Activated CD4-positive, alpha-beta T cell treated with anti-CD3 and anti-CD28 coated beads, Interleukin-2, amount 10 ng/mL, durations not matched to agents 7 days and 5 days (primary cell): ENCODE measurements at regions not wholly inside any gene's neighbourhood (a gene's known extent, or its start where the extent isn't known, plus 50 kb on each side); places are given as distances from the start of the nearest gene placed in this dataset.

Experiments used
- CTCF ChIA-PET: fragments of 350-600 bp; sonication (Branson Sonifier 250); formaldehyde crosslinking; loops from one replicate; lab custom pipeline; 2021; ENCODE audit warnings: antibody characterized with exemption; lab: Charles Lee
- POLR2A ChIA-PET: fragments of 350-600 bp; sonication (Branson Sonifier 250); formaldehyde crosslinking; loops from one replicate; lab custom pipeline; 2021; ENCODE audit warnings: antibody characterized with exemption; lab: Charles Lee
- DNase-seq: peaks from one replicate; pipeline ENCODE4 v3.0.0-alpha.2; 2020
- H3K27ac Mint-ChIP-seq: one replicate; pipeline ENCODE4 v1.8.0; 2021; ENCODE audit warnings: mild to moderate bottlenecking, moderate library complexity, mixed read lengths
- H3K27me3 Mint-ChIP-seq: one replicate; pipeline ENCODE4 v1.8.0; 2021; ENCODE audit warnings: mixed read lengths
- H3K36me3 Mint-ChIP-seq: one replicate; pipeline ENCODE4 v1.8.0; 2021; ENCODE audit warnings: low read depth, mixed read lengths
- H3K4me1 Mint-ChIP-seq: one replicate; pipeline ENCODE4 v1.8.0; 2021; ENCODE audit warnings: mixed read lengths
- H3K4me3 Mint-ChIP-seq: one replicate; pipeline ENCODE4 v1.8.0; 2021; ENCODE audit warnings: mild to moderate bottlenecking, moderate library complexity, mixed read lengths
- H3K9me3 Mint-ChIP-seq: one replicate; pipeline ENCODE4 v1.8.0; 2021; ENCODE audit warnings: mixed read lengths

DNA sequence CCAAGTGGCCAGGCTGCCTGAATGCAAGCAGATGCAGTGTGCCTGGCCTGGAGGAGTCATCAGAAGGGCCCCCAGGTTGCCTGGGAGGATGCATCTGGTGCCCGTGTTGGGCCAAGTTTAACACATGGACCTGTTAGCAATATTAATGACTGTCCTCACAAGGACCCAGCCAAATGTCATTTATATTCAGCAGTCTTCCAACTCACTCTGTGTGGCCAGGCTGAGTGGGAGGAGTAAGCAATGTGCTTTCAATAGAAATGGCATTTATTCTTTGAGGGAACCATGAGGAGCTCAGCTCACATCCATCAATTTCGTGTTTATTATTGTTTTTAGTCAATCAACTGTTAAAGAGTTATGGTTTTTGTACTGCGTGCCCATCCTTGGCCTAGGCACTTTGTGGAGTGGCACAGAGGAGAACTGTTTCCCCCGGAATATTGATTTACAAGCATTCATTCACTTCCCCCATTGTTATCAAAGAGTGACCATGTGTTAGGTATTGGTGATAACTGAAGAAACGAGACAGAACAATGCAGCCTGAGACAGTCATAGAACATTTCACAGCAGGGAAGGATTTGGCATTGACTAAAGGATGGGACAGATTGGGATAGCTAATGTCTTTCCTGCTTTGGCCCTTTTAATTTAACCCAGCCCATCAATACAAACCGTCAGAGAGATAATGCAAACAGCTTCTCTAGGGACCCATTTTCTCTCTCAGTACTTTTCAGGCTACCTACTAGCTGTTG lies 725.2 kb downstream of the TSN start:
- no peak overlapping the region for H3K27ac Mint-ChIP-seq
- H3K27me3 Mint-ChIP-seq: no peaks in the 10 kb centered on the region
- H3K36me3 Mint-ChIP-seq: no peaks in the 10 kb centered on the region
- H3K4me1 Mint-ChIP-seq: no peaks in the 10 kb centered on the region
- no peak overlapping the region for H3K4me3 Mint-ChIP-seq
- CTCF ChIA-PET: no interaction called here
- no peak for DNase-seq
- no peaks in the 10 kb centered on the region for H3K9me3 Mint-ChIP-seq
- POLR2A ChIA-PET: no interaction called here

DNA sequence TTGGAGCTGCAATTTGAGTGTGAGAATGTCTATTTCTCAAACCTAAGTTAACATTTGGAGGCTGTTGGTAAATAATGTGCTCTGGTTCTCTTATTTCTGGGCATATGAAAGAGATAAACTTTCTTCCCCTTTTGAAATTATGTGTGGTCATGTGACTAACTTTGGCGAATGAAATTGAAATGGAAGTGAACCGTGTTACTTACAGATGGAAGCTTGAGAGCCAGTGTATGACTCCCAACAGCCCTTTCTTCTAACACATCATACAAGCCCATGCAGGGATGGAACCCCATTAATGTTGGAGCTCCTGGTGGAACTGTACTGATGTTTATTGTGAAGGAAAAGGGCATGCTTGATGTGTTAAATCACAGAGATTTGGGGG lies 725.8 kb downstream of the TSN start:
- ChIA-PET CTCF (no interaction called here), POLR2A (no interaction called here)
- Mint-ChIP-seq H3K27ac (no peak overlapping the region), H3K36me3 (no peaks in the 10 kb centered on the region), H3K27me3 (no peaks in the 10 kb centered on the region), H3K9me3 (no peaks in the 10 kb centered on the region), H3K4me3 (no peak overlapping the region), H3K4me1 (no peaks in the 10 kb centered on the region)
- no peak for DNase-seq

DNA sequence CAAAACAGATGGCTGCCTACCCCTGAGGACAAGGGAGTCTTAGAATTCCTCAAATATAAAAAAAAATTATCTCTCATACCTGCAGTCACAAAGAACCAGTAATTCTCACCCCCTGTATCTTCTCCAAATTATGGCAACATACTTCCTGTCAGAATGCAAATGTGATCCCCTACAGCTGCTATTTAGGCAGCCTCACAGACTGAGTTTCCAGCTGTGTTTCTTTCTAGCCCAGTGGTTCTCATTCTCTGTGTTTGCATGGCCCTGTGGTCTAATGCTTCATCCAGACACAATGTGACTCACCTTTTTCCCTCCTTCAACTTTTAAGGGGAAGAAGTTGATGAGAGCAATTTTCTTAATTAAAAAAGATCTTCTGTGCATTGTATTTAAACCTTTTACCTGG lies 726.3 kb downstream of the TSN start:
- H3K27me3 Mint-ChIP-seq: no peaks in the 10 kb centered on the region
- ChIA-PET POLR2A (no interaction called here), CTCF (no interaction called here)
- no peaks in the 10 kb centered on the region for H3K9me3 Mint-ChIP-seq
- H3K4me3 Mint-ChIP-seq: no peak overlapping the region
- H3K36me3 Mint-ChIP-seq: no peaks in the 10 kb centered on the region
- DNase-seq: no peak
- H3K27ac Mint-ChIP-seq: no peak overlapping the region
- no peaks in the 10 kb centered on the region for H3K4me1 Mint-ChIP-seq

DNA sequence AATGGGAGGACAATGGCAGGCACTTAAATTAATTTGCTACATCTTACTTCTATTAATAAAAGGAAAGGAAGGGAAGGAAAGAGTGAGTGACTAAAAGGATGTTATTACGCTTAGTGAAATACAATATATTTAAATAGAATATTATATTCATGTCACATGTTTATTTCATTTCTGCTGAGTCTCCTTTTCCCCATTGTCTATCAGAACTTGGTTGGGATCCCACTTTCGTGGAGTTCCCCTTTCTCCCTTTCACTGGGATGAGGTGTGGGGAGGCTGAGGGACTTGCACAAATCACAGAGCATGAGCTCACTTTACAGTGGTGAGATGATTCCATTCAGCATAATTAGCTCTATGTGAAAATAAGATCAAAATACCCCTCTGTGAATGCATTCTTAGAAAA lies 730.6 kb downstream of the TSN start:
- POLR2A ChIA-PET: no interaction called here
- no peaks in the 10 kb centered on the region for H3K36me3 Mint-ChIP-seq
- H3K27ac Mint-ChIP-seq: no peak overlapping the region
- H3K27me3 Mint-ChIP-seq: no peaks in the 10 kb centered on the region
- CTCF ChIA-PET: no interaction called here
- no peak for DNase-seq
- H3K4me3 Mint-ChIP-seq: no peak overlapping the region
- no peaks in the 10 kb centered on the region for H3K4me1 Mint-ChIP-seq
- no peaks in the 10 kb centered on the region for H3K9me3 Mint-ChIP-seq

DNA sequence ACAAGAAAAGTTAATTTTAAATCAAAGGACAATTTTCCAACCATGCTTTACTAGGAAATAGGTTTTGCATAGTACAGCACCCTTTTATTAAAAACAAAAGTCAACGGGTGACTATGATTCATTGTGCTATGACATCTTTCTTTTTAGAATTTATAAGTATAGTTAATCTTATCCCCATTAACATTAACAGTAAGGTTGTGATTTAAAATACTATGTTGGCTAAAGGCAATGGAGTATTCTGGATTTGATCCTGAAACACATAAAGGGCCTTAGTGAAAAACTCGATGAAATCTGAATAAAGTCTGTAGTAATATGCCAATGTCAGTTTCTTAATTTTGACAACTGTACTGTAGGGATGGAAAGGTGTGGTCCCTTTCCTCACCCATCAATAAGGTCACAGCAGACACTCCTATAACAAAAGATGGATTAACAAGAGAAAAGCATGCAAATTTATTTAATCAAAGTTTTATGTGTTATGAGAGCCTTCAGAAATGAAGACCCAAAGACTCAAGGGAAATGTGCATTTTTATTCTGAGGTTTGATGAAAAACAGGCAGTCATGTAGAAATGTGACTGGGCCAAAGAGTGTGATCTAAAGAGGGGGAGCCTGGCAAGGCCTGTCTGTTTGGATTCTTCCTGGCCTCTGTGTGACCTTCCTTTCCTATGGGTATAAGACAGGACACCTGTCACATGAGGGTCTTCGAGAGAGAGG lies 731.4 kb downstream of the TSN start:
- DNase-seq: no peak
- Mint-ChIP-seq H3K4me3 (no peak overlapping the region), H3K36me3 (no peaks in the 10 kb centered on the region), H3K27me3 (no peaks in the 10 kb centered on the region), H3K4me1 (no peaks in the 10 kb centered on the region), H3K9me3 (no peaks in the 10 kb centered on the region), H3K27ac (no peak overlapping the region)
- POLR2A ChIA-PET: no interaction called here
- CTCF ChIA-PET: no interaction called here

DNA sequence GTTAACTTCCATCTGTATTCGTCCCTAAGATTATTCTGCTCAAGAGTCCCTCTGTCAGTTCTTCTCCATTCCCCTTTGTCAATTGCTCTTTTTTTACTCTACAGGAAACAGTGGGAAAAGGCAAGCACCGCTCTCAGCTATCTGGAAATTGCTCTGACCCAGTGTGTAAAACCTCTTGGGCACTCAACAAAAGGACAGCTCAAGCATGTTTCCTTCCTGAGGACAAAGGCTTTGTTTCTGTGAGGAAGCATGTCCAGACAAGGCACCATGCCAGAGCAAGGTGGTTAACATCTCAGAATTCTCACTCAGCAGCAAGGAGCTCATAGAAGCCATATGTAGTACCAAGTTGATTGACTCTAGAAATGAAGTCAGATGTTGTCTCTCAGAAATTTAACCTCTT lies 735.6 kb downstream of the TSN start:
- Mint-ChIP-seq H3K36me3 (no peaks in the 10 kb centered on the region), H3K4me1 (no peaks in the 10 kb centered on the region), H3K27me3 (no peaks in the 10 kb centered on the region), H3K27ac (no peak overlapping the region), H3K4me3 (no peak overlapping the region), H3K9me3 (no peaks in the 10 kb centered on the region)
- no peak for DNase-seq
- CTCF ChIA-PET: no interaction called here
- POLR2A ChIA-PET: no interaction called here

DNA sequence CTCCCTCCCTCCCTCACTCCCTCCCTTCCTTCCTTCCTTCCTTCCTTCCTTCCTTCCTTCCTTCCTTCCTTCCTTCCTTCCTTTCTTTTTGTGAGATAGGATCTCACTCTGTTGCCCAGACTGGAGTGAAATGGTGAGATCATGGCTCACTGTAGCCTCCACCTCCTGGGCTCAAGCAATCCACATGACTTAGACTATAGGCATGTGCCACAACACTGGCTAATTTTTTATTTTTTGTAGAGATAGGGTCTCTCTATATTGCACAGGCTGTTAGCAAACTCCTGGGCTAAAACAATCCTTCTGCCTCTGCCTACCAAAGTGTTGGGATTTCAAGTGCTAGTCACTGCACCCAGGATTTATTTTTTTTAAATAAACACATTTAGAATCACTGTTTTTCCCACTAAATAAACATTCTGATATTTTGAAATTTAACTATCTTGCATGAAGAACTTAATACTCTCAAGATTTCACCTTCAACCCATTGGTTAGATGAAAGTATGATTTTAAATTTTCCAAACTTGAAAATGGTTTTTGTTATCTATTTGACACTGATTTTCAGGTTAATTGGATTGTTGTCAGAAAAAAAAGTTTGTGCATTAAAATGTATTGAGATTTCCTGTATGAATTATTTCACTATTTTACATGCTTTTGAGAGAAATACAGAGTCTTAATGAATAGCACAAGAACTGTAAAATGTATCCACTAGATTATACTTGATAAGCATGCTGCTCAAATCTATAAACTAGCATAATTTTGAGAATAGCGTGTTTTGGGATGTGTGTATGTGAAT lies 745.1 kb downstream of the TSN start:
- no peak overlapping the region for H3K4me3 Mint-ChIP-seq
- POLR2A ChIA-PET: interaction anchor here (0.7 kb wide), 1 partner anchor 498 kb away, joined by 3 read pairs; no protein-coding TSS in a partner anchor
- no peaks in the 10 kb centered on the region for H3K4me1 Mint-ChIP-seq
- CTCF ChIA-PET: no interaction called here
- no peaks in the 10 kb centered on the region for H3K9me3 Mint-ChIP-seq
- H3K27me3 Mint-ChIP-seq: no peaks in the 10 kb centered on the region
- no peaks in the 10 kb centered on the region for H3K36me3 Mint-ChIP-seq
- no peak overlapping the region for H3K27ac Mint-ChIP-seq
- DNase-seq: no peak

DNA sequence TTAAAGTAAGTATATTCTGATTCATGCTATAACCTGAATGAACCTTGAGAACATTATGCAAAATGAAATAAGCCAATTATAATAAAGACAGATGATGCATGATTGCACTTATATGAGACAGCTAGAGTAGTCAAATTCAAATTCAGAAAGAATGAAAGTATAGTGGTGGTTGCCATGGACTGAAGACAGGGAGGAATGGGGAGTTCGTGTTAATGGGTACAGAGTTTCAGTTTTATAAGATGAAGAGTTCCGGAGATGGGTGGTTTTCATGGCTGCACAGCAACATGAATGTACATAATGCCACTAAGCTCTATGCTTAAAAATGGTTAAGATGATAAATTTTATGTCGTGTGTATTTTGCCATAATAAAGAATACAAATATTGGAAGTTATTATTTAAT lies 751.2 kb downstream of the TSN start:
- POLR2A ChIA-PET: no interaction called here
- no peaks in the 10 kb centered on the region for H3K27me3 Mint-ChIP-seq
- no peak for DNase-seq
- no peaks in the 10 kb centered on the region for H3K4me1 Mint-ChIP-seq
- H3K9me3 Mint-ChIP-seq: no peaks in the 10 kb centered on the region
- H3K27ac Mint-ChIP-seq: no peak overlapping the region
- CTCF ChIA-PET: no interaction called here
- H3K4me3 Mint-ChIP-seq: no peak overlapping the region
- no peaks in the 10 kb centered on the region for H3K36me3 Mint-ChIP-seq

DNA sequence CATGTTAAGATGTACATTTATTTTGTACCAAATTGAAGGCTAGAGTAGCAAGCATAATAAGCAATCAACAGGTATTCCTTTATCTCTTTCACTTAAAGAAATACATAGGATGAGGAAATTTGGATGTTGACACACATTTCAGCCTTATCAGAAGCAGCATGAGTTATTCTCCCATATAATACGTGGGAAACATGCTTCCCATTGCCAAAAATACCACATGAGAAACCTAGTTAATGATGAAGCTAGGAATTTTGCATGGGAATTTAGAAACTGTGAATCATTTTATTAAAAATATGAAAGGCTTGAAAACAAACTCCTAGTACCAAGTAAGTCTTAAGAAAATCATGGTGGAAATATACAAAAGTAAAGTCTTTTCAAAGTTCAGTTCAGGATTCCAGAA lies 751.8 kb downstream of the TSN start:
- ChIA-PET CTCF (no interaction called here), POLR2A (no interaction called here)
- Mint-ChIP-seq H3K27ac (no peak overlapping the region), H3K36me3 (no peaks in the 10 kb centered on the region), H3K9me3 (no peaks in the 10 kb centered on the region), H3K27me3 (no peaks in the 10 kb centered on the region), H3K4me1 (no peaks in the 10 kb centered on the region), H3K4me3 (no peak overlapping the region)
- no peak for DNase-seq

DNA sequence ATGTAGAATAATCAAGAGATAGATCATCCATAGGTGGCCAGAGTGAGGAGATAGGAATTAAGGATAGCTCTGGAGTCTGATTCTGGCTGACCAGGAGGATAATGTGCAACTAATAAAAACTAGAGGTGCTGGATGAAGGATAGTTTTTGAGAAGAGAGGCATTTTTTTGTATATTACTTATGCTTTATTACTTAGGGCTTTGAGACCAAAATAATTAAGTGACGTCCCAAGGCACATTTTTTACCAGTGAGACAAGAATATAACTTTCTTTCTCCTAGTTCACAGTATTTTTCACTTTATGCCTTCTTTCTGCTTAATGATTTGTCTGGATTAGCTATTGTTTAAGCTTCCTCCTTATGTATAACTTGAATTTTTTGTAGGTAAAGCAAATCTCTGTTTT lies 756.6 kb downstream of the TSN start:
- Mint-ChIP-seq H3K4me3 (no peak overlapping the region), H3K9me3 (peaks cover 5% of the 10 kb centered on the region), H3K4me1 (no peaks in the 10 kb centered on the region), H3K27me3 (no peaks in the 10 kb centered on the region), H3K36me3 (no peaks in the 10 kb centered on the region), H3K27ac (no peak overlapping the region)
- CTCF ChIA-PET: no interaction called here
- no peak for DNase-seq
- POLR2A ChIA-PET: no interaction called here

DNA sequence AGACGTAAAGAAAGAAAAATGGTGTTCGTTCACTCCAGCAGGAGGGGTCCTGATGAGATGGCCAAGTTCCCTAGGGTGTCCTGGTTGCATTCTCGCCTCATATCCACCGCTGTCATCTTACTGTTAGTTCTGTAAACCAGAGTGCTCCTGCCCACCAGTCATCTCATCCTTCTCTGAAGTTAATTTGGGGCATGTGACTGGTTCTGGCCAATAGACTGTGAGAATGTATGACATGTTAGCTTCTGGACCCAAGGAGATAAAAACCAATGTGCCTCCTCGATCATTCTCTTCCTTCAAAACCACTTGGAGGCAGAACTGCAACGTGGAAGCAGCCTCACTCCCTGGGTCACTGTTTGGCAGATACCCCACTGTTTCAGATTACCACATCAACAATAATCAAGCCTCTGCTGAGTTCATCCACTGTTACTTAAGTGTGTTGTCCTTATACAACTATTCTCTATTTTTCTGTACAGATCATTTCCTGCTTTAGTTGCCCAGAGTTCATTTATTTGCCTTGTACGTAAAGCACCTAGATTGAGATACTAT lies 759.1 kb downstream of the TSN start:
- ChIA-PET POLR2A (no interaction called here), CTCF (no interaction called here)
- no peak overlapping the region for H3K27ac Mint-ChIP-seq
- no peak for DNase-seq
- H3K36me3 Mint-ChIP-seq: no peaks in the 10 kb centered on the region
- H3K4me1 Mint-ChIP-seq: no peaks in the 10 kb centered on the region
- no peak overlapping the region for H3K4me3 Mint-ChIP-seq
- H3K9me3 Mint-ChIP-seq: peaks cover 5% of the 10 kb centered on the region
- no peaks in the 10 kb centered on the region for H3K27me3 Mint-ChIP-seq

DNA sequence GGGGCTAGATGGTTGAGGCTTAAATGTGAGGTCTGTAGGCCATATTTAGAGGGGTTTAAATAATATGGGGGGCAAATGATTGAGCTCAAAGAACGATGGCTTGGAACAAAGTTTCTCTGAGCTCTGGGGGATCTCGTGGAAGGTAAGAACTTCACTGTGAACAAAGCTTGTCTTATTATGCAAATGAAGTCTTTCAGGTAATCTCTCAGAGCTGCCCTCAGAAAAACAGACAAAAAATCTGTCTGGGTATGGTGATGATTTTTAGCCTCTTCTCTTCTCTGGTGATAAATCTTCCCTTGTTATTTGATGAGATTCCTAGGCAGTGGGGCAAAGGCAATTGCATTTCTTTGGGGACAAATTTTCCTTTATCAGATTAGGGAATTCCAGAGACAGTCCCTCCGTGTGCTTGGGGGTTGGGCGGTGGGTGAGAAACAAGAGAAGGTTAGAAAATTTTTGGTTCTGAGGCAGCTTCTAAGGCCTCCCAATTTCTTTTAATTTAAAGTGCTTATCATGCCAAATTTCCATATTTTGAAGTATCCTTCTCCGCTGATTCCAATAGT lies 760.4 kb downstream of the TSN start:
- Mint-ChIP-seq H3K9me3 (peaks cover 5% of the 10 kb centered on the region), H3K27ac (no peak overlapping the region), H3K36me3 (no peaks in the 10 kb centered on the region), H3K4me1 (no peaks in the 10 kb centered on the region), H3K4me3 (no peak overlapping the region), H3K27me3 (no peaks in the 10 kb centered on the region)
- ChIA-PET CTCF (no interaction called here), POLR2A (no interaction called here)
- no peak for DNase-seq

DNA sequence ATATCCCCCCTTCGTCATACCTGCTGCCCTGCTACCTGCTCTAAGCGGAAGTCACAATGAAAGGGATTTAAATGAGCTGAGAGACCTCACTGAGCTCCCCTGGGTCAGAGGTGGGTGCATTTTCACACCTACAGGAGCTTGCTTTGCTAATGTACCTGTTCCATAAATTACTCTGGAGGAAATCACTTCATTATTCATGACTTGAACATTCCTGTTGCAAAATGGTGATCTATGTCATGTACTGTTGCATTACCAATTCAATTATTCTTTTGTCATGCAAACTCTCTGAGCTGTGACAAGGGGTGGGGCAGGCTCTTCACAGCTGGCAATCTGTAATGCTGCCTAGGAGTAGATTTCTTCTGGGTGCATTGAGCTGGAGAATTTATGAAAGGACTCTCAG lies 761.3 kb downstream of the TSN start:
- no peak overlapping the region for H3K27ac Mint-ChIP-seq
- H3K27me3 Mint-ChIP-seq: no peaks in the 10 kb centered on the region
- ChIA-PET POLR2A (no interaction called here), CTCF (no interaction called here)
- no peaks in the 10 kb centered on the region for H3K4me1 Mint-ChIP-seq
- no peak for DNase-seq
- H3K9me3 Mint-ChIP-seq: peaks cover 5% of the 10 kb centered on the region
- no peak overlapping the region for H3K4me3 Mint-ChIP-seq
- H3K36me3 Mint-ChIP-seq: no peaks in the 10 kb centered on the region
